ENCODE measurements at regions not wholly inside any gene's neighbourhood (a gene's known extent, or its start where the extent isn't known, plus 50 kb on each side); places are given as distances from the start of the nearest gene placed in this dataset.
"Not testable (repeated sequence)": the region's sequence is repeated elsewhere in the genome, so short reads cannot be mapped to it uniquely, and the experiment has no call there.

GRCh38 chr6:74181471-74181870 lies 485.5 kb downstream of the CD109 start:
- TF ChIP-seq CTCF (conservative IDR thresholded peaks at IDR 0.05; ENCODE audit: low read length), result no peak
- no peak for DNase-seq (ENCODE audit: low read depth)

GRCh38 chr6:74177506-74177905 lies 481.5 kb downstream of the CD109 start:
- no peak for TF ChIP-seq CTCF (conservative IDR thresholded peaks at IDR 0.05; ENCODE audit: low read length)
- DNase-seq (ENCODE audit: low read depth), result no peak
- H3K4me3 ChIP-seq (ENCODE audit: low read length), result no peak overlapping the region

More at GRCh38 chr6:74181471-74181870, 485.5 kb downstream of the CD109 start:
- no peak overlapping the region for H3K4me3 ChIP-seq (ENCODE audit: low read length)

GRCh38 chr6:74170550-74170949 lies 474.5 kb downstream of the CD109 start:
- DNase-seq (ENCODE audit: low read depth); H3K4me3 ChIP-seq (ENCODE audit: low read length): not testable (repeated sequence)
- peak; percentile 35 for TF ChIP-seq CTCF (conservative IDR thresholded peaks at IDR 0.05; ENCODE audit: low read length)

GRCh38 chr6:74170118-74170517 lies 474.1 kb downstream of the CD109 start:
- DNase-seq (ENCODE audit: low read depth), result peak; percentile 98
- no peak for TF ChIP-seq CTCF (conservative IDR thresholded peaks at IDR 0.05; ENCODE audit: low read length)
- H3K4me3 ChIP-seq (ENCODE audit: low read length), result no peak overlapping the region

GRCh38 chr6:74167976-74168375 lies 472.0 kb downstream of the CD109 start:
- peak; percentile 71 for DNase-seq (ENCODE audit: low read depth)
- no peak overlapping the region for H3K4me3 ChIP-seq (ENCODE audit: low read length)
- TF ChIP-seq CTCF (conservative IDR thresholded peaks at IDR 0.05; ENCODE audit: low read length), result no peak

GRCh38 chr6:74167511-74167910 lies 471.5 kb downstream of the CD109 start:
- DNase-seq (ENCODE audit: low read depth), result no peak
- no peak for TF ChIP-seq CTCF (conservative IDR thresholded peaks at IDR 0.05; ENCODE audit: low read length)
- H3K4me3 ChIP-seq (ENCODE audit: low read length), result no peak overlapping the region

GRCh38 chr6:74166849-74167248 lies 470.8 kb downstream of the CD109 start:
- no peak overlapping the region for H3K4me3 ChIP-seq (ENCODE audit: low read length)
- TF ChIP-seq CTCF (conservative IDR thresholded peaks at IDR 0.05; ENCODE audit: low read length), result no peak
- DNase-seq (ENCODE audit: low read depth), result no peak

All from AG10803 (cell line).